ENCODE measurements at regions not wholly inside any gene's neighbourhood (a gene's known extent, or its start where the extent isn't known, plus 50 kb on each side); places are given as distances from the start of the nearest gene placed in this dataset.
"Not testable (repeated sequence)": the region's sequence is repeated elsewhere in the genome, so short reads cannot be mapped to it uniquely, and the experiment has no call there.

DNA sequence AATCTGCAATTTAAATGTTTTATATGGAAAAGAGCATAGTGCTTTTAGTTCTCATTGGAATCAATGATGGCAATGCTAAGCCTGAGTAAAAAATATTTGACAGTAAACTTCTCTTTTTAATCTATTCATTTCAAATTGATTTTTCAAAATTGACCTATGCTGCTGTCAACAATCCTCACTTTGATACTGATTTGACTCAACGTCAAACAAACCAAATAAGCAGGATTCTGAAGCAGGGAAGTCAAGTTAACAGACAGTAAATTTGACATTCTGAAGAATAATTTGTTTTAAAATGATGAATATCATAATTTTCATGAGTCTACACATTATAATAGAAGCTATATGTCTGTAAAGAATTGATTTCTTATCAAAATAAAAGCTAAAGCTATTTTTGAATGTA, 1053.1 kb downstream of the DIPK2A start:
- Histone ChIP-seq H3F3A (ENCODE audit: control insufficient read depth, insufficient read depth) (no peaks in the 10 kb centered on the region), H3K79me2 (ENCODE audit: control insufficient read depth, low read length) (no peaks in the 10 kb centered on the region), H3K4me1 (ENCODE audit: control insufficient read depth, low read length) (no peaks in the 10 kb centered on the region), H3K36me3 (ENCODE audit: control insufficient read depth, low read length) (no peaks in the 10 kb centered on the region), H3K9me3 (ENCODE audit: control insufficient read depth, insufficient read depth, low read length) (no peaks in the 10 kb centered on the region), H3K27ac (ENCODE audit: low read depth, low read length) (no peak overlapping the region), H3K27me3 (ENCODE audit: control insufficient read depth, low read length) (no peaks in the 10 kb centered on the region), H3K4me2 (ENCODE audit: low read length) (no peak overlapping the region), H4K20me1 (ENCODE audit: control insufficient read depth, insufficient read depth, low read depth, low read length) (no peaks in the 10 kb centered on the region), H3K4me3 (ENCODE audit: low read length) (no peak overlapping the region), H3K9me2 (replicated peaks; ENCODE audit: control insufficient read depth, low read length) (no peaks in the 10 kb centered on the region)
- TF ChIP-seq EZH2phosphoT487 (IDR thresholded peaks at IDR 0.05; ENCODE audit: borderline replicate concordance, low read length), result no peak
- TF ChIP-seq CTCF (IDR thresholded peaks at IDR 0.05; ENCODE audit: low read depth, low read length, poor library complexity, severe bottlenecking), result no peak

- not testable (repeated sequence) for H3K36me3 ChIP-seq (ENCODE audit: control insufficient read depth, low read length); H3K79me2 ChIP-seq (ENCODE audit: control insufficient read depth, low read length); H3K4me2 ChIP-seq (ENCODE audit: low read length); H3F3A ChIP-seq (ENCODE audit: control insufficient read depth, insufficient read depth); H3K9me2 ChIP-seq (replicated peaks; ENCODE audit: control insufficient read depth, low read length); H3K9me3 ChIP-seq (ENCODE audit: control insufficient read depth, insufficient read depth, low read length); H3K27ac ChIP-seq (ENCODE audit: low read depth, low read length); H3K4me1 ChIP-seq (ENCODE audit: control insufficient read depth, low read length); H3K4me3 ChIP-seq (ENCODE audit: low read length); H4K20me1 ChIP-seq (ENCODE audit: control insufficient read depth, insufficient read depth, low read depth, low read length); H3K27me3 ChIP-seq (ENCODE audit: control insufficient read depth, low read length)
These were observed 1055.6 kb downstream of the DIPK2A start for GRCh38 chr3:145027186-145027585.

GRCh38 chr3:145032791-145033190, 1061.2 kb downstream of the DIPK2A start:
- Histone ChIP-seq H3K79me2 (ENCODE audit: control insufficient read depth, low read length) (no peaks in the 10 kb centered on the region), H3K9me3 (ENCODE audit: control insufficient read depth, insufficient read depth, low read length) (no peaks in the 10 kb centered on the region), H3K27me3 (ENCODE audit: control insufficient read depth, low read length) (no peaks in the 10 kb centered on the region), H3K4me2 (ENCODE audit: low read length) (no peak overlapping the region), H3K27ac (ENCODE audit: low read depth, low read length) (no peak overlapping the region), H3K4me3 (ENCODE audit: low read length) (no peak overlapping the region), H3K36me3 (ENCODE audit: control insufficient read depth, low read length) (no peaks in the 10 kb centered on the region), H3K9me2 (replicated peaks; ENCODE audit: control insufficient read depth, low read length) (no peaks in the 10 kb centered on the region), H3F3A (ENCODE audit: control insufficient read depth, insufficient read depth) (no peaks in the 10 kb centered on the region), H3K4me1 (ENCODE audit: control insufficient read depth, low read length) (no peaks in the 10 kb centered on the region), H4K20me1 (ENCODE audit: control insufficient read depth, insufficient read depth, low read depth, low read length) (no peaks in the 10 kb centered on the region)
- TF ChIP-seq EZH2phosphoT487 (IDR thresholded peaks at IDR 0.05; ENCODE audit: borderline replicate concordance, low read length) (no peak), CTCF (IDR thresholded peaks at IDR 0.05; ENCODE audit: low read depth, low read length, poor library complexity, severe bottlenecking) (no peak)

DNA sequence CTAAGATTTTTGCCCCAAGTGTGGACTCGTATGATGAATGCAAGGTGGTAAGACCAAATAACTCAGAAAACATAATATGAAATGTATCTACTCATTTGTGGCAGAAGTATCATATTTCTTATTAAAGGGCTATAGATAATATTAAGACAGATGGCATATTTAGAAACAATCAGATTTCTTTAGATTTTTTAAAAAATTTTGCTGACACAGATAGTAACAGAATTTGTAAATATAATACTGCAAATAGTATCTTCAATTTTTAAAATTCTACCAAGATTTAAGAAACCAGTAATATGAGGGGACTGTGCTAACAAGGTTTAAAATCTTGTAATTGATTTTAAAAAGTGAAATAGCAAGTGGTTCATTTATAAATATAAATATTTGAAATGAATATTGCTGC, 1064.1 kb downstream of the DIPK2A start:
- no peaks in the 10 kb centered on the region for H3K9me2 ChIP-seq (replicated peaks; ENCODE audit: control insufficient read depth, low read length)
- no peaks in the 10 kb centered on the region for H3K4me1 ChIP-seq (ENCODE audit: control insufficient read depth, low read length)
- H3K79me2 ChIP-seq (ENCODE audit: control insufficient read depth, low read length), result no peaks in the 10 kb centered on the region
- no peaks in the 10 kb centered on the region for H3F3A ChIP-seq (ENCODE audit: control insufficient read depth, insufficient read depth)
- no peaks in the 10 kb centered on the region for H3K9me3 ChIP-seq (ENCODE audit: control insufficient read depth, insufficient read depth, low read length)
- TF ChIP-seq EZH2phosphoT487 (IDR thresholded peaks at IDR 0.05; ENCODE audit: borderline replicate concordance, low read length) (no peak), CTCF (IDR thresholded peaks at IDR 0.05; ENCODE audit: low read depth, low read length, poor library complexity, severe bottlenecking) (no peak)
- H3K4me2 ChIP-seq (ENCODE audit: low read length), result no peak overlapping the region
- no peaks in the 10 kb centered on the region for H3K27me3 ChIP-seq (ENCODE audit: control insufficient read depth, low read length)
- H3K4me3 ChIP-seq (ENCODE audit: low read length), result no peak overlapping the region
- H4K20me1 ChIP-seq (ENCODE audit: control insufficient read depth, insufficient read depth, low read depth, low read length), result no peaks in the 10 kb centered on the region
- no peak overlapping the region for H3K27ac ChIP-seq (ENCODE audit: low read depth, low read length)
- no peaks in the 10 kb centered on the region for H3K36me3 ChIP-seq (ENCODE audit: control insufficient read depth, low read length)

- not testable (repeated sequence) for H3K27me3 ChIP-seq (ENCODE audit: control insufficient read depth, low read length); H3K27ac ChIP-seq (ENCODE audit: low read depth, low read length); H3K9me3 ChIP-seq (ENCODE audit: control insufficient read depth, insufficient read depth, low read length); H3F3A ChIP-seq (ENCODE audit: control insufficient read depth, insufficient read depth); H3K9me2 ChIP-seq (replicated peaks; ENCODE audit: control insufficient read depth, low read length); H4K20me1 ChIP-seq (ENCODE audit: control insufficient read depth, insufficient read depth, low read depth, low read length); H3K4me1 ChIP-seq (ENCODE audit: control insufficient read depth, low read length); H3K4me3 ChIP-seq (ENCODE audit: low read length); H3K79me2 ChIP-seq (ENCODE audit: control insufficient read depth, low read length); H3K36me3 ChIP-seq (ENCODE audit: control insufficient read depth, low read length); H3K4me2 ChIP-seq (ENCODE audit: low read length)
These were observed 1082.4 kb downstream of the DIPK2A start for GRCh38 chr3:145054055-145054454.

Measured in DOHH2 (cell line).